ENCODE measurements at regions not wholly inside any gene's neighbourhood (a gene's known extent, or its start where the extent isn't known, plus 50 kb on each side); places are given as distances from the start of the nearest gene placed in this dataset.

DNA sequence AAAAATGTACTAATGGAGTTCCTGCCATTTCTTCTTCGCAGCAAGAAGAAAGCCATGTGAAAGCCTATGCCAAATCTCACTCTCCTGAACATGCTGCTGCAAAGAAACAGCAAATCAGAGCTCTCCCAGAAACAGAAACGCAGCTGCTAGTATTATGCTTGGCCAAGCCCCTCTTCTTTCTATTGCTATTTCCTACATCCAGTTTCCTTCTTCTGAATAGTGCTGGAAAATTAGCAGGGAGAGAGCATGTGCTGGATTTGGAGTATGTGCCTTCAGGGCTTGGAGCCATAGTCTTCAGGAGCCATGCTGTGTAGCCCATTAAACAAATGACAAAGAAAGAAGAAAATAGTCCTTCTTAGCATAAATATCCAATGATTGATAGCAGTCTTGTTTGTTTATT lies 852.0 kb upstream of the PHF14 start:
- TF ChIP-seq, protein P1, sequence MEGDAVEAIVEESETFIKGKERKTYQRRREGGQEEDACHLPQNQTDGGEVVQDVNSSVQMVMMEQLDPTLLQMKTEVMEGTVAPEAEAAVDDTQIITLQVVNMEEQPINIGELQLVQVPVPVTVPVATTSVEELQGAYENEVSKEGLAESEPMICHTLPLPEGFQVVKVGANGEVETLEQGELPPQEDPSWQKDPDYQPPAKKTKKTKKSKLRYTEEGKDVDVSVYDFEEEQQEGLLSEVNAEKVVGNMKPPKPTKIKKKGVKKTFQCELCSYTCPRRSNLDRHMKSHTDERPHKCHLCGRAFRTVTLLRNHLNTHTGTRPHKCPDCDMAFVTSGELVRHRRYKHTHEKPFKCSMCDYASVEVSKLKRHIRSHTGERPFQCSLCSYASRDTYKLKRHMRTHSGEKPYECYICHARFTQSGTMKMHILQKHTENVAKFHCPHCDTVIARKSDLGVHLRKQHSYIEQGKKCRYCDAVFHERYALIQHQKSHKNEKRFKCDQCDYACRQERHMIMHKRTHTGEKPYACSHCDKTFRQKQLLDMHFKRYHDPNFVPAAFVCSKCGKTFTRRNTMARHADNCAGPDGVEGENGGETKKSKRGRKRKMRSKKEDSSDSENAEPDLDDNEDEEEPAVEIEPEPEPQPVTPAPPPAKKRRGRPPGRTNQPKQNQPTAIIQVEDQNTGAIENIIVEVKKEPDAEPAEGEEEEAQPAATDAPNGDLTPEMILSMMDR (IDR thresholded peaks at IDR 0.05) = no peak
- no peak for TF ChIP-seq EZH2phosphoT487 (IDR thresholded peaks at IDR 0.05)
